HepG2 (cell line): ENCODE measurements at regions not wholly inside any gene's neighbourhood (a gene's known extent, or its start where the extent isn't known, plus 50 kb on each side); places are given as distances from the start of the nearest gene placed in this dataset.

Source experiments
- ATAC-seq: fragments of 200-7000 bp; cut with Tn5 transposase; 3 replicates; pipeline ENCODE4 v1.9.1; 2020; ENCODE audit warnings: mild to moderate bottlenecking, moderate library complexity
- BruUV-seq: library from RNA; stranded (reverse); fragments of 400-500 nt; replicated peaks from 2 replicates; lab custom pipeline; 2021; lab: Mats Ljungman, UMichigan
- CTCF ChIA-PET: fragments of 300-600 bp; formaldehyde crosslinking; extraction: SDS; loops from one replicate; lab custom pipeline; 2021; ENCODE audit warnings: low total read pairs, inconsistent platforms, low intra/inter-chr PET ratio; lab: Yijun Ruan, JAX
- POLR2A ChIA-PET: fragments of 350-600 bp; sonication (Branson Sonifier 250); formaldehyde crosslinking; loops from one replicate; lab custom pipeline; 2020; ENCODE audit warnings: antibody characterized with exemption, inconsistent platforms; lab: Yijun Ruan, JAX
- DNase-seq: peaks from one replicate; pipeline ENCODE4 v3.0.0-alpha.2; 2015; ENCODE audit warnings: low spot score
- FAIRE-seq: peaks from 3 replicates; lab custom pipeline; 2011; peaks lifted over from hg19 to GRCh38; lab: Jason Lieb, UNC
- H2AFZ ChIP-seq: one replicate; pipeline ENCODE4 v1.6.1; 2011; ENCODE audit warnings: low read length, inconsistent platforms
- H3K27ac ChIP-seq: fragments of 300-600 bp; 3 replicates; pipeline ENCODE4 v1.8.0; 2011; ENCODE audit warnings: mixed run types, mild to moderate bottlenecking, mixed read lengths, low read length, inconsistent platforms; ENCODE audit not compliant: insufficient read depth; ENCODE audit errors: extremely low read length
- H3K27me3 ChIP-seq, 2 experiments: fragments of 200-600 bp in 1 of 2; 2 replicates in 1 of 2; 3 replicates in 1 of 2; pipeline versions ENCODE4 v1.6.0 to v1.8.0; 2011; ENCODE audit warnings: low read length in 2 of 2, mild to moderate bottlenecking in 2 of 2, moderate library complexity in 2 of 2, inconsistent platforms in 1 of 2; ENCODE audit not compliant: insufficient read depth in 2 of 2, control insufficient read depth in 1 of 2
- H3K36me3 ChIP-seq, 2 experiments: fragments of 200-600 bp in 1 of 2; replicated peaks in 1 of 2; 2 replicates in 1 of 2; 3 replicates in 1 of 2; pipeline versions ENCODE4 v1.5.1 to v1.8.0; 2011; ENCODE audit warnings: low read length in 2 of 2, inconsistent platforms in 1 of 2; ENCODE audit not compliant: insufficient read depth in 2 of 2, control insufficient read depth in 1 of 2
- H3K4me1 ChIP-seq: 2 replicates; pipeline ENCODE4 v1.5.1; 2012; ENCODE audit warnings: low read length, inconsistent platforms; ENCODE audit not compliant: insufficient read depth
- H3K4me2 ChIP-seq: 2 replicates; pipeline ENCODE4 v1.6.0; 2011; ENCODE audit warnings: low read depth, low read length, inconsistent platforms
- H3K4me3 ChIP-seq, 3 experiments: fragments of 200-600 bp in 1 of 3; sonication (generic), shearing (Covaris generic) in 1 of 3; replicated peaks in 1 of 3; 2 replicates each; pipeline ENCODE4 v1.5.1; 2011 to 2016; ENCODE audit warnings: low read length in 3 of 3, inconsistent platforms in 2 of 3, low read depth in 2 of 3, mild to moderate bottlenecking in 2 of 3, control low read depth in 1 of 3, mixed read lengths in 1 of 3; ENCODE audit not compliant: insufficient read depth in 1 of 3
- H3K79me2 ChIP-seq: one replicate; pipeline ENCODE4 v1.6.1; 2011; ENCODE audit warnings: low read length, inconsistent platforms; ENCODE audit not compliant: insufficient read depth
- H3K9ac ChIP-seq: 2 replicates; pipeline ENCODE4 v1.6.0; 2011; ENCODE audit warnings: mild to moderate bottlenecking, low read depth, low read length, inconsistent platforms; ENCODE audit not compliant: insufficient read depth
- H3K9me3 ChIP-seq: 2 replicates; pipeline ENCODE4 v1.5.1; 2012; ENCODE audit warnings: mild to moderate bottlenecking, low read length
- H4K20me1 ChIP-seq: 2 replicates; pipeline ENCODE4 v1.6.0; 2011; ENCODE audit warnings: inconsistent platforms, mild to moderate bottlenecking, low read length, moderate library complexity; ENCODE audit not compliant: insufficient read depth
- GZF1 ChIP-seq: sonication (generic); formaldehyde crosslinking; IDR thresholded peaks from 2 replicates; pipeline ENCODE4 v1.5.1; 2020; ENCODE audit warnings: mild to moderate bottlenecking, missing genetic modification reagents
- HMG20B ChIP-seq: conservative IDR thresholded peaks from 2 replicates; pipeline ENCODE4 v1.6.1; 2016; ENCODE audit warnings: missing genetic modification reagents, missing compliant biosample characterization
- HMGA1 ChIP-seq: sonication (generic); formaldehyde crosslinking; conservative IDR thresholded peaks from 2 replicates; pipeline ENCODE4 v1.4.0; 2020; ENCODE audit warnings: missing genetic modification reagents
- NCOR1 ChIP-seq: fragments of 200-600 bp; sonication (generic); IDR thresholded peaks from 2 replicates; pipeline ENCODE4 v1.7.0; 2017; ENCODE audit warnings: antibody characterized with exemption, low read length, borderline replicate concordance
- POGZ ChIP-seq: sonication (generic); formaldehyde crosslinking; IDR thresholded peaks from 2 replicates; pipeline ENCODE4 v1.4.0; 2020; ENCODE audit warnings: mild to moderate bottlenecking, missing genetic modification reagents
- PPARG ChIP-seq: conservative IDR thresholded peaks from 2 replicates; pipeline ENCODE4 v1.6.1; 2016; ENCODE audit warnings: missing biosample characterization, missing genetic modification reagents
- RFX3 ChIP-seq: IDR thresholded peaks from 2 replicates; pipeline ENCODE4 v1.6.1; 2016; ENCODE audit warnings: missing biosample characterization, missing genetic modification reagents
- ZNF101 ChIP-seq: sonication (generic); formaldehyde crosslinking; IDR thresholded peaks from 2 replicates; pipeline ENCODE4 v1.4.0; 2020; ENCODE audit warnings: mild to moderate bottlenecking, low read depth, missing genetic modification reagents, borderline replicate concordance
- ZNF660 ChIP-seq: sonication (generic); formaldehyde crosslinking; IDR thresholded peaks from 2 replicates; pipeline ENCODE4 v1.5.1; 2020; ENCODE audit warnings: mild to moderate bottlenecking, low read depth, missing genetic modification reagents, borderline replicate concordance
- WGBS: methylation state at CpG from one replicate; pipeline ENCODE4 v1.1.6; 2017; ENCODE audit warnings: low lambda C conversion rate; 5-methylcytosine and 5-hydroxymethylcytosine counted together
- in situ Hi-C: cut with HindIII; loops from 2 replicates; pipeline ENCODE4 v1.10.0; 2017; ENCODE audit warnings: low pct_unique_long_range_greater_than_20kb; ENCODE audit not compliant: extremely low pct_ligation_motif_present
- intact Hi-C: fragments of 100-400 bp; cut with micrococcal nuclease; formaldehyde crosslinking; loops from one replicate; pipeline ENCODE4 v1.10.0; 2022; ENCODE audit not compliant: unreplicated experiment
- TF ChIP-seq, protein P1 (sequence below): IDR thresholded peaks from 2 replicates; pipeline ENCODE4 v1.6.1; 2016; ENCODE audit warnings: missing compliant biosample characterization, missing genetic modification reagents, borderline replicate concordance

DNA sequence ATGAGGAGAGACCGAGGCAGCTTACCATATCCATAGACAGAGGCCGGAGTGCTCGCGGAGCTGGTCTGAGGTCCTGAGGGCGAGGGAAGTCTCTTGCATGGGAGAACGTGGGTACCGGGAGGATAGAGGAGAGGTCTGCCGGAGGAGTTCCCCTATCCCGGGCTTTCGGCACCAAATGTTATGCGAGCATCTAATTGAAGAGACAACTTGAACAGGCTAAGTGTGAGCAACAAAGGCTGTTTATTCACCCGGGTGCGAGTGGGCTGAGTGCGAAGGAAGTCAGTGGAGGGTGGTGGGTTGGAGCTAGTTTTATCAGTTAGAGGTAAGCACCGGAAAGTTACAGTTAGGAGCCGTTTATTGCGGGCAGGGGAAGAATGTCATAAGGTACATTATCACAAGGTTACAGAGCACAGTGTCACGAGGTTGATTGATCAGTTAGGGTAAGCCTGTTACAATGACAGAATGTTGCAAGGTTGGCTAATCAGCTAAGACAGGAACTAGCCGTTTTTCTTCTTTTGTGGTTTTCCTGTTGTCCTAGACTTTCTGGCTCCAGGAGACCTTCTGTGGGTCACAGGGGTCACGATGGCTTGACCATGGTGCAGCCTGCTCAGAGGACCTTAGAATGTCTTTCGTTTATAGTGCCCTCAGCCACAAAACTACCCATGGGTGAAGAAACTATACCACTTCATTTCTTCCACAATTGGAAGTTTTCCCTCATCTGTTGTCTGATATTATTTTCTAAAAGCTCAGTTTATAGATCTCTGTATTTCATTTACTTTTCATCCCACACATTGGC is 746.0 kb upstream of the ADGRB3 start:
- 53% methylated on average over 21 of the region's 21 CpGs for WGBS
- TF ChIP-seq, protein P1, sequence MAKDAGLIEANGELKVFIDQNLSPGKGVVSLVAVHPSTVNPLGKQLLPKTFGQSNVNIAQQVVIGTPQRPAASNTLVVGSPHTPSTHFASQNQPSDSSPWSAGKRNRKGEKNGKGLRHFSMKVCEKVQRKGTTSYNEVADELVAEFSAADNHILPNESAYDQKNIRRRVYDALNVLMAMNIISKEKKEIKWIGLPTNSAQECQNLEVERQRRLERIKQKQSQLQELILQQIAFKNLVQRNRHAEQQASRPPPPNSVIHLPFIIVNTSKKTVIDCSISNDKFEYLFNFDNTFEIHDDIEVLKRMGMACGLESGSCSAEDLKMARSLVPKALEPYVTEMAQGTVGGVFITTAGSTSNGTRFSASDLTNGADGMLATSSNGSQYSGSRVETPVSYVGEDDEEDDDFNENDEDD (CRISPR knock-in tag), result no peak
- no peak for TF ChIP-seq POGZ (CRISPR knock-in tag)
- no peak for TF ChIP-seq GZF1 (CRISPR knock-in tag)
- TF ChIP-seq ZNF660 (CRISPR knock-in tag), result no peak
- TF ChIP-seq HMGA1 (CRISPR knock-in tag), result no peak
- TF ChIP-seq ZNF101, result no peak
- TF ChIP-seq NCOR1, result no peak
- TF ChIP-seq PPARG (CRISPR knock-in tag), result no peak
- no peak for TF ChIP-seq RFX3 (CRISPR knock-in tag)
- no peak for TF ChIP-seq HMG20B
- ChIA-PET CTCF (no interaction called here), POLR2A (no interaction called here)
- peak; percentile 3 for DNase-seq
- no peaks in the 10 kb centered on the region; a peak in 1 of 5 replicates for H3K27me3 ChIP-seq
- no peaks in the 10 kb centered on the region for H4K20me1 ChIP-seq
- in situ Hi-C loops, result no loop called here
- intact Hi-C loops, result no loop called here
- no peaks in the 10 kb centered on the region for H3K79me2 ChIP-seq
- ATAC-seq, result no peak
- no peak overlapping the region for H3K4me2 ChIP-seq
- no TSS peak for BruUV-seq
- FAIRE-seq, result no peak
- no peaks in the 10 kb centered on the region for H3K36me3 ChIP-seq
- H3K9me3 ChIP-seq, result peaks cover 51% of the 10 kb centered on the region
- no peak overlapping the region for H3K9ac ChIP-seq
- no peaks in the 10 kb centered on the region for H3K4me1 ChIP-seq
- H3K4me3 ChIP-seq, result no peak overlapping the region
- H2AFZ ChIP-seq, result no peak overlapping the region
- no peak overlapping the region for H3K27ac ChIP-seq
